H9 (cell line): ENCODE measurements at regions not wholly inside any gene's neighbourhood (a gene's known extent, or its start where the extent isn't known, plus 50 kb on each side); places are given as distances from the start of the nearest gene placed in this dataset.
A peak's percentile ranks its signal among the peaks of the same experiment; 100 is the strongest.

Experiments
- DNase-seq: peaks from one replicate; pipeline ENCODE4 v3.0.0-alpha.2; 2017
- H2AFZ ChIP-seq: one replicate; pipeline ENCODE4 v1.6.1; 2013; ENCODE audit warnings: mild to moderate bottlenecking, low read length, control low read depth, moderate library complexity
- H2AK5ac ChIP-seq: 2 replicates; pipeline ENCODE4 v1.6.1; 2013; ENCODE audit warnings: low read length, control low read depth, mixed read lengths; ENCODE audit not compliant: insufficient read length
- H2BK120ac ChIP-seq: one replicate; pipeline ENCODE4 v1.6.1; 2013; ENCODE audit warnings: low read depth, mild to moderate bottlenecking, low read length, control low read depth, inconsistent platforms; ENCODE audit not compliant: poor library complexity, severe bottlenecking
- H2BK12ac ChIP-seq: 2 replicates; pipeline ENCODE4 v1.6.1; 2013; ENCODE audit warnings: low read length, control low read depth, mixed read lengths, low read depth; ENCODE audit not compliant: insufficient read length
- H2BK15ac ChIP-seq: 2 replicates; pipeline ENCODE4 v1.6.1; 2013; ENCODE audit warnings: low read depth, low read length, control low read depth
- H2BK20ac ChIP-seq: one replicate; pipeline ENCODE4 v1.6.1; 2013; ENCODE audit warnings: low read depth, mild to moderate bottlenecking, low read length, control low read depth, inconsistent platforms; ENCODE audit not compliant: poor library complexity, severe bottlenecking
- H2BK5ac ChIP-seq: 2 replicates; pipeline ENCODE4 v1.6.1; 2013; ENCODE audit warnings: low read length, control low read depth, mixed read lengths; ENCODE audit not compliant: insufficient read length
- H3K14ac ChIP-seq: 2 replicates; pipeline ENCODE4 v1.6.1; 2013; ENCODE audit warnings: low read length, control low read depth; ENCODE audit not compliant: insufficient read depth
- H3K18ac ChIP-seq: 2 replicates; pipeline ENCODE4 v1.6.1; 2013; ENCODE audit warnings: low read depth, mild to moderate bottlenecking, mixed read lengths, low read length, control low read depth; ENCODE audit not compliant: insufficient read length
- H3K23ac ChIP-seq: 2 replicates; pipeline ENCODE4 v1.6.1; 2013; ENCODE audit warnings: low read length, control low read depth, mixed read lengths, low read depth; ENCODE audit not compliant: insufficient read length
- H3K23me2 ChIP-seq: 2 replicates; pipeline ENCODE4 v1.6.1; 2013; ENCODE audit warnings: low read depth, mild to moderate bottlenecking, mixed read lengths, low read length, control low read depth; ENCODE audit not compliant: insufficient read length, poor library complexity, severe bottlenecking
- H3K27ac ChIP-seq: 2 replicates; pipeline ENCODE4 v1.5.1; 2013; ENCODE audit warnings: low read length, control low read depth, mixed read lengths, low read depth; ENCODE audit not compliant: insufficient read length
- H3K27me3 ChIP-seq: 2 replicates; pipeline ENCODE4 v1.6.1; 2013; ENCODE audit warnings: low read length, control low read depth, inconsistent platforms; ENCODE audit not compliant: insufficient read depth
- H3K4ac ChIP-seq: 2 replicates; pipeline ENCODE4 v1.6.1; 2013; ENCODE audit warnings: low read depth, mild to moderate bottlenecking, control low read depth, inconsistent platforms, low read length, moderate library complexity
- H3K4me1 ChIP-seq: 2 replicates; pipeline ENCODE4 v1.6.1; 2013; ENCODE audit warnings: low read length, control low read depth, inconsistent platforms; ENCODE audit not compliant: insufficient read depth
- H3K4me2 ChIP-seq: 2 replicates; pipeline ENCODE4 v1.6.1; 2013; ENCODE audit warnings: low read length, control low read depth, mixed read lengths; ENCODE audit not compliant: insufficient read length, insufficient read depth
- H3K56ac ChIP-seq: 2 replicates; pipeline ENCODE4 v1.6.1; 2013; ENCODE audit warnings: low read depth, mild to moderate bottlenecking, mixed read lengths, low read length, control low read depth; ENCODE audit not compliant: insufficient read length
- H3K79me1 ChIP-seq: 2 replicates; pipeline ENCODE4 v1.6.1; 2013; ENCODE audit warnings: low read depth, mild to moderate bottlenecking, moderate library complexity, low read length, control low read depth, inconsistent platforms; ENCODE audit not compliant: insufficient read depth, poor library complexity, severe bottlenecking
- H3K79me2 ChIP-seq: 2 replicates; pipeline ENCODE4 v1.6.1; 2013; ENCODE audit warnings: low read length, control low read depth, inconsistent platforms; ENCODE audit not compliant: insufficient read depth
- H3K9ac ChIP-seq: 2 replicates; pipeline ENCODE4 v1.6.1; 2013; ENCODE audit warnings: low read length, control low read depth, mixed read lengths; ENCODE audit not compliant: insufficient read length; ENCODE audit errors: extremely low read depth
- H3K9me3 ChIP-seq: one replicate; pipeline ENCODE4 v1.6.1; 2013; ENCODE audit warnings: low read depth, low read length, inconsistent platforms; ENCODE audit not compliant: control insufficient read depth
- H3T11ph ChIP-seq: one replicate; pipeline ENCODE4 v1.6.1; 2013; ENCODE audit warnings: mild to moderate bottlenecking, low read length, control low read depth, inconsistent platforms
- H4K20me1 ChIP-seq: one replicate; pipeline ENCODE4 v1.6.1; 2013; ENCODE audit not compliant: control insufficient read depth, insufficient read length, insufficient read depth
- H4K5ac ChIP-seq: 2 replicates; pipeline ENCODE4 v1.6.1; 2013; ENCODE audit warnings: low read depth, mild to moderate bottlenecking, mixed read lengths, low read length, control low read depth; ENCODE audit not compliant: insufficient read length
- H4K8ac ChIP-seq: replicated peaks from 2 replicates; pipeline ENCODE4 v1.6.1; 2013; ENCODE audit warnings: low read length, control low read depth, mixed read lengths, low read depth; ENCODE audit not compliant: insufficient read length
- H4K91ac ChIP-seq: 2 replicates; pipeline ENCODE4 v1.6.1; 2013; ENCODE audit warnings: low read depth, mild to moderate bottlenecking, moderate library complexity, mixed read lengths, low read length, control low read depth; ENCODE audit not compliant: insufficient read length
- H3K27ac Mint-ChIP-seq, 3 experiments: 2 replicates in 2 of 3; 3 replicates in 1 of 3; pipeline ENCODE4 v1.8.0; 2020 to 2021; ENCODE audit warnings: mixed read lengths in 3 of 3, mild to moderate bottlenecking in 1 of 3, moderate library complexity in 1 of 3
- H3K27me3 Mint-ChIP-seq: 2 replicates; pipeline ENCODE4 v1.8.0; 2021; ENCODE audit warnings: low read depth, mild to moderate bottlenecking, moderate library complexity, mixed read lengths
- H3K36me3 Mint-ChIP-seq, 3 experiments: 2 replicates in 2 of 3; 3 replicates in 1 of 3; pipeline ENCODE4 v1.8.0; 2020 to 2021; ENCODE audit warnings: low read depth in 3 of 3, mixed read lengths in 3 of 3; ENCODE audit not compliant: insufficient read depth in 1 of 3
- H3K4me1 Mint-ChIP-seq, 2 experiments: 2 replicates each; pipeline ENCODE4 v1.8.0; 2020; ENCODE audit warnings: mixed read lengths in 2 of 2
- H3K4me3 Mint-ChIP-seq, 2 experiments: 2 replicates in 1 of 2; 3 replicates in 1 of 2; pipeline ENCODE4 v1.8.0; 2020 to 2021; ENCODE audit warnings: mild to moderate bottlenecking in 2 of 2, mixed read lengths in 2 of 2, moderate library complexity in 1 of 2
- H3K9me3 Mint-ChIP-seq, 2 experiments: 2 replicates in 1 of 2; 3 replicates in 1 of 2; pipeline ENCODE4 v1.8.0; 2020; ENCODE audit warnings: mild to moderate bottlenecking in 2 of 2, mixed read lengths in 2 of 2, moderate library complexity in 1 of 2
- WGBS: extraction: QIAGEN DNeasy Blood & Tissue Kit; methylation state at CpG from one replicate; pipeline ENCODE4 v1.1.7; 2013; ENCODE audit warnings: missing lambda C conversion rate, low lambda C conversion rate, mixed read lengths; ENCODE audit not compliant: insufficient read length; ENCODE audit errors: extremely low coverage; 5-methylcytosine and 5-hydroxymethylcytosine counted together
- TF ChIP-seq, protein P1 (sequence below): fragments of 200-600 bp; sonication (generic); conservative IDR thresholded peaks from 3 replicates; pipeline ENCODE4 v1.8.0; 2021; ENCODE audit warnings: antibody characterized with exemption, mild to moderate bottlenecking

DNA sequence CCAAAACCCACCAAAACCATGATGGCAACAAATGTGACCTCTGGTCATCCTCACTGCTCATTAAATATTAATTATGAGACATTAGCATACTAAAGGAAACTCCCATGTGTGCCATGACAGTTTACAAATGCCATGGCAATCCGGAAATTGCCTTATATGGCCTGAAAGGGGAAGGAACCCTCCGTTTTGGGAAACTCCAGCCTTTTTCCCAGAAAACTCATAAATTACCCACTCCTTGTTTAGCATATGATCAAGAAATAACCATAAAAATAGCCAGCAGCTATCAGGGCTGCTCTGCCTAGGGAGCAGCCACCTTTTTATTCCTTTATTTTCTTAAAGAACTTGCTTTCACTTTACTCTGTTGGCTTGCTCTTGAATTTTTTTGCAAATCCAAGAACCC, 992.7 kb downstream of the NTRK3 start:
- no peak overlapping the region for H3K14ac ChIP-seq
- H2BK12ac ChIP-seq = no peak overlapping the region
- no peak overlapping the region for H3K9ac ChIP-seq
- H3K4me3 Mint-ChIP-seq = no peak overlapping the region
- no peaks in the 10 kb centered on the region for H3K27me3 Mint-ChIP-seq
- no peak overlapping the region for H3K23ac ChIP-seq
- H3K4me1 Mint-ChIP-seq = peaks cover 14 to 21% of the 10 kb centered on the region in 2 experiments
- H3K9me3 ChIP-seq = no peaks in the 10 kb centered on the region
- no peak overlapping the region for H4K8ac ChIP-seq
- H3K27ac ChIP-seq = no peak overlapping the region
- H3K4me1 ChIP-seq = no peaks in the 10 kb centered on the region
- H3K79me2 ChIP-seq = no peaks in the 10 kb centered on the region
- no peak overlapping the region for H3T11ph ChIP-seq
- H2BK15ac ChIP-seq = no peak overlapping the region
- no peak overlapping the region for H4K5ac ChIP-seq
- H2BK120ac ChIP-seq = no peak overlapping the region
- no peak overlapping the region for H4K91ac ChIP-seq
- TF ChIP-seq, protein P1, sequence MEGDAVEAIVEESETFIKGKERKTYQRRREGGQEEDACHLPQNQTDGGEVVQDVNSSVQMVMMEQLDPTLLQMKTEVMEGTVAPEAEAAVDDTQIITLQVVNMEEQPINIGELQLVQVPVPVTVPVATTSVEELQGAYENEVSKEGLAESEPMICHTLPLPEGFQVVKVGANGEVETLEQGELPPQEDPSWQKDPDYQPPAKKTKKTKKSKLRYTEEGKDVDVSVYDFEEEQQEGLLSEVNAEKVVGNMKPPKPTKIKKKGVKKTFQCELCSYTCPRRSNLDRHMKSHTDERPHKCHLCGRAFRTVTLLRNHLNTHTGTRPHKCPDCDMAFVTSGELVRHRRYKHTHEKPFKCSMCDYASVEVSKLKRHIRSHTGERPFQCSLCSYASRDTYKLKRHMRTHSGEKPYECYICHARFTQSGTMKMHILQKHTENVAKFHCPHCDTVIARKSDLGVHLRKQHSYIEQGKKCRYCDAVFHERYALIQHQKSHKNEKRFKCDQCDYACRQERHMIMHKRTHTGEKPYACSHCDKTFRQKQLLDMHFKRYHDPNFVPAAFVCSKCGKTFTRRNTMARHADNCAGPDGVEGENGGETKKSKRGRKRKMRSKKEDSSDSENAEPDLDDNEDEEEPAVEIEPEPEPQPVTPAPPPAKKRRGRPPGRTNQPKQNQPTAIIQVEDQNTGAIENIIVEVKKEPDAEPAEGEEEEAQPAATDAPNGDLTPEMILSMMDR = no peak
- no CpG with 5 or more reads among the region's 2 CpGs for WGBS
- no peak overlapping the region for H2AFZ ChIP-seq
- peaks cover 0 to 10% (median 3%) of the 10 kb centered on the region in 3 experiments; a peak in 2 of 7 replicates for H3K36me3 Mint-ChIP-seq
- no peak overlapping the region for H3K4ac ChIP-seq
- no peak overlapping the region for H3K18ac ChIP-seq
- H3K23me2 ChIP-seq = no peaks in the 10 kb centered on the region
- no peak overlapping the region for H2BK20ac ChIP-seq
- peaks cover 6 to 9% of the 10 kb centered on the region in 2 experiments; a peak in 2 of 5 replicates for H3K9me3 Mint-ChIP-seq
- H4K20me1 ChIP-seq = no peaks in the 10 kb centered on the region
- peak overlapping the region in 1 of 3 experiments; percentile 67; a peak in 2 of 7 replicates for H3K27ac Mint-ChIP-seq
- H3K56ac ChIP-seq = no peak overlapping the region
- H3K27me3 ChIP-seq = no peaks in the 10 kb centered on the region
- H2BK5ac ChIP-seq = no peak overlapping the region
- H2AK5ac ChIP-seq = no peak overlapping the region
- no peak for DNase-seq
- no peak overlapping the region for H3K4me2 ChIP-seq
- no peaks in the 10 kb centered on the region for H3K79me1 ChIP-seq
